ENCODE measurements at regions not wholly inside any gene's neighbourhood (a gene's known extent, or its start where the extent isn't known, plus 50 kb on each side); places are given as distances from the start of the nearest gene placed in this dataset.

DNA sequence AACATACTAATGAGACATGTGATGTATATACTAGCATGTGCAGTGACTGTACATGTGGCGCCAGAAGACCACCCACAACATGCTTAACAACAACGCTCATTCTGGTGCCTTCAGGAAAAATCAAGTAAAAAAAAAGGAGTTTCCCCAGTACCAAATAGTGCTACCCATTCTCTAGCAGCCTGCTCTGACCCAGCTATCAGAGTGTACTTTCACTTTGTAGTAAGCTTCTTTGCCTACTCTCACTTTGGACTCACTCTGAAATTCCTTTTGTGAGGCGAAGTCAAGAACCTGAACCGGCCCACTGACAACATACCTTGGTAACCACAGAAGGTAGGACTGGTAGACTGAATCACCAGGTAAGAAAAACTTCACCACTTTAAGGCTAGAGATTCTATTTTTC is 1100.0 kb downstream of the GRIK2 start:
- no peaks in the 10 kb centered on the region for H3K4me1 ChIP-seq (ENCODE audit: insufficient read depth, low read length)
- H4K20me1 ChIP-seq (ENCODE audit: insufficient read depth, low read length), result no peaks in the 10 kb centered on the region
- H3K9me3 ChIP-seq (ENCODE audit: low read length), result peaks cover 15% of the 10 kb centered on the region
- H3K9ac ChIP-seq (ENCODE audit: insufficient read depth, low read depth, low read length), result no peak overlapping the region
- BruUV-seq (replicated peaks), result no TSS peak
- WGBS (ENCODE audit: low lambda C conversion rate), result 50% methylated on average over 4 of the region's 4 CpGs
- no peak overlapping the region for H3K4me2 ChIP-seq (ENCODE audit: low read depth, low read length)
- POLR2A ChIA-PET, result no interaction called here
- H3K27ac ChIP-seq (ENCODE audit: extremely low read length, insufficient read depth, low read length), result no peak overlapping the region
- CTCF ChIA-PET (ENCODE audit: low intra/inter-chr PET ratio, low total read pairs), result no interaction called here
- ATAC-seq, result no peak
- DNase-seq (ENCODE audit: low spot score), result no peak
- no peaks in the 10 kb centered on the region for H3K36me3 ChIP-seq (replicated peaks in 1 of 2; ENCODE audit: control insufficient read depth in 1 of 2, insufficient read depth in 2 of 2, low read length in 2 of 2)
- intact Hi-C loops (cut with micrococcal nuclease; ENCODE audit: unreplicated experiment) (no loop called here), in situ Hi-C loops (cut with HindIII; ENCODE audit: extremely low pct_ligation_motif_present, low pct_unique_long_range_greater_than_20kb) (no loop called here)
- no peak overlapping the region for H2AFZ ChIP-seq (ENCODE audit: low read length)
- no peaks in the 10 kb centered on the region for H3K27me3 ChIP-seq (ENCODE audit: control insufficient read depth in 1 of 2, insufficient read depth in 2 of 2, low read length in 2 of 2)
- no peaks in the 10 kb centered on the region for H3K79me2 ChIP-seq (ENCODE audit: insufficient read depth, low read length)
- TF ChIP-seq HOXA9 (CRISPR knock-in tag; IDR thresholded peaks at IDR 0.05; ENCODE audit: borderline replicate concordance) (no peak), ADNP (CRISPR knock-in tag; IDR thresholded peaks at IDR 0.05) (no peak), TBP (CRISPR knock-in tag; IDR thresholded peaks at IDR 0.05) (no peak), ZNF431 (CRISPR knock-in tag; IDR thresholded peaks at IDR 0.05; ENCODE audit: borderline replicate concordance, low read depth) (no peak), ZNF343 (CRISPR knock-in tag; IDR thresholded peaks at IDR 0.05) (no peak), ZNF569 (CRISPR knock-in tag; IDR thresholded peaks at IDR 0.05; ENCODE audit: borderline replicate concordance) (no peak), BORCS8-MEF2B (CRISPR knock-in tag; IDR thresholded peaks at IDR 0.05) (no peak), ZNF607 (CRISPR knock-in tag; IDR thresholded peaks at IDR 0.05; ENCODE audit: borderline replicate concordance) (no peak), NFIC (IDR thresholded peaks at IDR 0.05; ENCODE audit: low read length) (no peak), ZNF616 (CRISPR knock-in tag; IDR thresholded peaks at IDR 0.05; ENCODE audit: low read depth) (no peak), RNF2 (conservative IDR thresholded peaks at IDR 0.05; ENCODE audit: low read depth) (no peak), YEATS4 (CRISPR knock-in tag; IDR thresholded peaks at IDR 0.05; ENCODE audit: borderline replicate concordance) (no peak), TBX3 (IDR thresholded peaks at IDR 0.05; ENCODE audit: borderline replicate concordance) (no peak), KDM5B (CRISPR knock-in tag; IDR thresholded peaks at IDR 0.05; ENCODE audit: borderline replicate concordance) (no peak), ZNF558 (CRISPR knock-in tag; IDR thresholded peaks at IDR 0.05; ENCODE audit: borderline replicate concordance) (no peak)
- TF ChIP-seq, protein P1, sequence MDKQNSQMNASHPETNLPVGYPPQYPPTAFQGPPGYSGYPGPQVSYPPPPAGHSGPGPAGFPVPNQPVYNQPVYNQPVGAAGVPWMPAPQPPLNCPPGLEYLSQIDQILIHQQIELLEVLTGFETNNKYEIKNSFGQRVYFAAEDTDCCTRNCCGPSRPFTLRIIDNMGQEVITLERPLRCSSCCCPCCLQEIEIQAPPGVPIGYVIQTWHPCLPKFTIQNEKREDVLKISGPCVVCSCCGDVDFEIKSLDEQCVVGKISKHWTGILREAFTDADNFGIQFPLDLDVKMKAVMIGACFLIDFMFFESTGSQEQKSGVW (CRISPR knock-in tag; IDR thresholded peaks at IDR 0.05; ENCODE audit: borderline replicate concordance), result no peak
- FAIRE-seq, result no peak
- no peak overlapping the region for H3K4me3 ChIP-seq (replicated peaks in 1 of 3; ENCODE audit: insufficient read depth in 1 of 3, low read depth in 2 of 3, low read length in 3 of 3)

Measured in HepG2 (cell line).